Left lung (tissue), 4 donors: ENCODE measurements at regions not wholly inside any gene's neighbourhood (a gene's known extent, or its start where the extent isn't known, plus 50 kb on each side); places are given as distances from the start of the nearest gene placed in this dataset.

Experiments
- ATAC-seq: fragments of 200-7000 bp; cut with Tn5 transposase; one replicate; pipeline ENCODE4 v1.9.1; 2020; ENCODE audit warnings: moderate library complexity
- DNase-seq, 4 donors: peaks; one replicate each; pipeline ENCODE4 v3.0.0-alpha.2; 2013 to 2020
- H3K27ac ChIP-seq, 2 donors: fragments of 200-600 bp; sonication (generic) in 1 of 2; one replicate each; pipeline versions ENCODE4 v1.5.0 to v1.8.0; 2020 to 2021
- H3K27me3 ChIP-seq, 2 donors: fragments of 200-600 bp; sonication (generic) in 1 of 2; one replicate each; pipeline versions ENCODE4 v1.5.0 to v1.8.0; 2020 to 2021
- H3K36me3 ChIP-seq, 2 donors: fragments of 200-600 bp; sonication (generic) in 1 of 2; one replicate each; pipeline versions ENCODE4 v1.5.0 to v1.8.0; 2020 to 2021
- H3K4me1 ChIP-seq, 2 donors: fragments of 200-600 bp; one replicate each; pipeline ENCODE4 v1.8.0; 2021
- H3K4me3 ChIP-seq, 2 donors: fragments of 200-600 bp; sonication (generic) in 1 of 2; one replicate each; pipeline versions ENCODE4 v1.5.0 to v1.8.0; 2020 to 2021; ENCODE audit warnings: mild to moderate bottlenecking in 1 of 2
- H3K9me3 ChIP-seq, 2 donors: fragments of 200-600 bp; sonication (generic) in 1 of 2; one replicate each; pipeline versions ENCODE4 v1.5.0 to v1.8.0; 2020 to 2021
- intact Hi-C, 2 donors: fragments of 100-400 bp; cut with DNase I; formaldehyde crosslinking; loops; one replicate each; pipeline versions ENCODE4 v1.11.2 to v1.14.2; 2022
- TF ChIP-seq, protein P1 (sequence below), 2 donors: fragments of 200-600 bp; sonication (generic) in 1 of 2; IDR thresholded peaks; one replicate each; pipeline versions ENCODE4 v1.5.0 to v1.8.0; 2021; ENCODE audit warnings: antibody characterized with exemption in 2 of 2
- donor health status: DM: no; HTN: yes; CAD: no.
- donor health status: DM: no; HTN: no; CAD: no.

DNA sequence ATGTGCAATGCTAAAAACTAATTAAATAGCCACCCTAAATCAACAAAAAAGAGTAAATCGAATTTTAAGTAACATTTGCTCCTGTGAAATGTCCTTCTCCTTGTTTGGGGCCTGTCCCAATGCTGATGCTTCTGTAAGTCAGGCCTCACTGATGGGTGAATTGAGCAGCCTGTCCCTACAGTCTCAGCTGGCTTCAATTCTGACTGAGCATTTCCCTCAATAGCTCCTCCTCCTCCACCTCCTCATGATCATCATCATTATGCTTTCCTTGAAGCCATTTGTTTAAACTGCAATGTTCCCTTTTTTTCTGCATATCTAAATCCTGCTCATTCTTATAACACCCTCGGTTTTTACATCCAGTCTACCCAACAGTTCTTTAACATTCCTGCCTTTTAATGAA, 137.2 kb upstream of the CELF4 start:
- Histone ChIP-seq H3K27me3 (no peaks in the 10 kb centered on the region), H3K27ac (no peak overlapping the region), H3K36me3 (no peaks in the 10 kb centered on the region), H3K9me3 (no peaks in the 10 kb centered on the region), H3K4me1 (no peaks in the 10 kb centered on the region), H3K4me3 (no peak overlapping the region)
- DNase-seq (no peak), ATAC-seq (no peak)
- intact Hi-C loops, result no loop called here
- TF ChIP-seq, protein P1, sequence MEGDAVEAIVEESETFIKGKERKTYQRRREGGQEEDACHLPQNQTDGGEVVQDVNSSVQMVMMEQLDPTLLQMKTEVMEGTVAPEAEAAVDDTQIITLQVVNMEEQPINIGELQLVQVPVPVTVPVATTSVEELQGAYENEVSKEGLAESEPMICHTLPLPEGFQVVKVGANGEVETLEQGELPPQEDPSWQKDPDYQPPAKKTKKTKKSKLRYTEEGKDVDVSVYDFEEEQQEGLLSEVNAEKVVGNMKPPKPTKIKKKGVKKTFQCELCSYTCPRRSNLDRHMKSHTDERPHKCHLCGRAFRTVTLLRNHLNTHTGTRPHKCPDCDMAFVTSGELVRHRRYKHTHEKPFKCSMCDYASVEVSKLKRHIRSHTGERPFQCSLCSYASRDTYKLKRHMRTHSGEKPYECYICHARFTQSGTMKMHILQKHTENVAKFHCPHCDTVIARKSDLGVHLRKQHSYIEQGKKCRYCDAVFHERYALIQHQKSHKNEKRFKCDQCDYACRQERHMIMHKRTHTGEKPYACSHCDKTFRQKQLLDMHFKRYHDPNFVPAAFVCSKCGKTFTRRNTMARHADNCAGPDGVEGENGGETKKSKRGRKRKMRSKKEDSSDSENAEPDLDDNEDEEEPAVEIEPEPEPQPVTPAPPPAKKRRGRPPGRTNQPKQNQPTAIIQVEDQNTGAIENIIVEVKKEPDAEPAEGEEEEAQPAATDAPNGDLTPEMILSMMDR (IDR thresholded peaks at IDR 0.05), result no peak

DNA sequence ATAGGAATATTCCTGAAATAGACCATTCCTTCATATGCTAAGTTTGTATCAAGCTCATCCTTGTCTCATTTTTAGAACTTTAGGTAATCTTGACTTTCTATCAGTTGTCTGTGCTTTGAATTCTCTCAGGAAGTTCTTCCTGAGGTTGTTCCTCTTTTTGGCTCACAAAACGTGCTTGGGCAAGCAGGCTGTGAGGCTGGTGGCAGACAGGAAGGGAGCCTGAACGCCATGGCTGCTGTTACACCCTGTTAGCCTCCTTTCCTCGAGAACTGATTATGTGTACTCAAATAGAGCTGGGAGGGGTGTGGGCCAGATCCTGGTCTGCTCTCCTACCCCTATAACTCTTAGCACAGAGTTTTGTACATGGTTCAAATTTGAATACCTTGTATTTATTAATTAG, 136.4 kb upstream of the CELF4 start:
- Histone ChIP-seq H3K4me3 (no peak overlapping the region), H3K27me3 (no peaks in the 10 kb centered on the region), H3K36me3 (no peaks in the 10 kb centered on the region), H3K4me1 (no peaks in the 10 kb centered on the region), H3K9me3 (no peaks in the 10 kb centered on the region), H3K27ac (no peak overlapping the region)
- TF ChIP-seq, protein P1 (IDR thresholded peaks at IDR 0.05), result no peak
- DNase-seq, result no peak
- ATAC-seq, result no peak
- intact Hi-C loops, result no loop called here

DNA sequence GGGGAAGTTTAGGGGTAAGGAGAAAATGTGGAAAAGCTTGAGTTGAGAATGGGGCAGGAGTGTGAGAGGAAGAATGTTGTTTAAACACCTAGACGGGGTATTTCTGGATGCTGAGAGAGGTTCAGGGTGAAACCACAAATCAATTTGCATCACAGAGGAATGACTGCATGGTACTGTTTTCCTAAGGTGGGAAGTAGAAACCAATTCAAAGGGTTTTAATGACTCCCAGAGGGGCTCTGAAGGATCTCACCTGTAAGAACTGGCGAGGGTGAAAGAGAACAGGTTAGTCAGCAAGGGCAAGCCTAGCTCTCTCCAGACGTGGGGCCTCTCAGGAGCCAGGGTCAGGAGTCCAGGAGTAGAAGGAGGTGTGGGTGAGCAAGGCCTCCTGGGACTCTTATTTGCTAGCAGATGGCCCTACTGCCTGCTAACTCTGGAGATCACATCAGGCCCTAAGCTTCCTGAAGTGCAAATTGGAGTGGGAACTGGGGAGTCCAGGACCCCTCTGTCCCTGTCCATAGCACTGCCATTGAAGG, 133.0 kb upstream of the CELF4 start:
- Histone ChIP-seq H3K27ac (no peak overlapping the region), H3K9me3 (peaks cover 0 to 7% of the 10 kb centered on the region in 2 donors), H3K27me3 (no peaks in the 10 kb centered on the region), H3K4me3 (no peak overlapping the region), H3K4me1 (no peaks in the 10 kb centered on the region), H3K36me3 (no peaks in the 10 kb centered on the region)
- ATAC-seq (no peak), DNase-seq (no peak)
- intact Hi-C loops, result no loop called here
- TF ChIP-seq, protein P1 (IDR thresholded peaks at IDR 0.05), result no peak

DNA sequence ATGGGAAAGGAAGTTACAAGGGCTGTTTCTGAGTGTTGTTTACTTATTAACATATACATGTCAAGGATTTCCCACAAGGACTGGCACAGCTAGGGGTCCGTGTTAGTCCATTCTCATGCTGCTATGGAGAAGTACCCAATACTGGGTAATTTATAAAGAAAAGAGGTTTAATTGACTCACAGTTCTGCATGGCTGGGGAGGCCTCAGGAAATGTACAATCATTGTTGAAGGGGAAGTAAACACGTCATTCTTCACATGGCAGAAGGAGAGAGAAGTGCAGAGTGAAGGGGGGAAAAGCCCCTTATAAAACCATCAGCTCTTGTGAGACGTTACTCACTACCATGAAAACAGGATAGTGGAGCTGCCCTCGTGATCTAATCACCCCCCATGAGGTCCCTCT, 128.9 kb upstream of the CELF4 start:
- no peak for ATAC-seq
- intact Hi-C loops, result no loop called here

DNA sequence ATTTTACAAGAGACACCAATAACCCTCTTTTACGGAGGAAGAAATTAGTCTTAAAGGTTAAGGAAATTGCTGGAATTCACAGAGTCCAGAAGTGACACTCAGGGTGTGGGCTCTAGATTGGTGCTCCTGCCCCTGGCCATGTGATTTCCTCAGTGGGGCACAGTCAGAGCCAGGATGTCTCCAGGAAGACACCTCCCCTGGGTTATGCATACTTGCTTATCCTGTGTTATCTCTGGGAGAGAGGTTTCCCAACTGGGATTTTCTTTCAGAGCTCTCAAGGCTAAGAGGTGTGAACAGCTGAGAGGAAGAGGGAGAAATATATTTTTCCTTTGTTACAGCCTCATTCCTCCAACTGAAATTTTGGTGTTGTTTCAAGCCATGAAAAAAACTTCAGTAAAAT, 125.6 kb upstream of the CELF4 start:
- Histone ChIP-seq H3K4me1 (no peaks in the 10 kb centered on the region), H3K9me3 (peaks cover 0 to 7% of the 10 kb centered on the region in 2 donors), H3K27me3 (no peaks in the 10 kb centered on the region), H3K36me3 (no peaks in the 10 kb centered on the region), H3K27ac (no peak overlapping the region), H3K4me3 (no peak overlapping the region)
- DNase-seq (no peak), ATAC-seq (no peak)
- intact Hi-C loops, result no loop called here
- TF ChIP-seq, protein P1 (IDR thresholded peaks at IDR 0.05), result no peak

More for the DNA sequence above, 128.9 kb upstream of the CELF4 start:
- no peaks in the 10 kb centered on the region for H3K4me1 ChIP-seq
- TF ChIP-seq, protein P1 (IDR thresholded peaks at IDR 0.05), result no peak
- H3K36me3 ChIP-seq, result no peaks in the 10 kb centered on the region
- no peak for DNase-seq
- H3K4me3 ChIP-seq, result no peak overlapping the region
- peaks cover 0 to 7% of the 10 kb centered on the region in 2 donors for H3K9me3 ChIP-seq
- H3K27me3 ChIP-seq, result no peaks in the 10 kb centered on the region
- H3K27ac ChIP-seq, result no peak overlapping the region
